BLaER1 treated with 17β-estradiol and CSF1 and Interleukin-3, amounts not matched to agents 10 nM and 100 nM (cell line): ENCODE measurements at regions not wholly inside any gene's neighbourhood (a gene's known extent, or its start where the extent isn't known, plus 50 kb on each side); places are given as distances from the start of the nearest gene placed in this dataset.

Experiments
- H3K27ac ChIP-seq, 11 experiments: shearing (Covaris generic); formaldehyde crosslinking; 2 replicates each; pipeline ENCODE4 v1.8.1; 2022
- H3K27me3 ChIP-seq, 11 experiments: shearing (Covaris generic); formaldehyde crosslinking; 2 replicates each; pipeline ENCODE4 v1.8.1; 2022
- H3K36me3 ChIP-seq, 11 experiments: shearing (Covaris generic); formaldehyde crosslinking; 2 replicates each; pipeline ENCODE4 v1.8.1; 2022
- H3K4me1 ChIP-seq, 10 experiments: shearing (Covaris generic); formaldehyde crosslinking; 2 replicates each; pipeline ENCODE4 v1.8.1; 2022
- H3K4me2 ChIP-seq, 11 experiments: shearing (Covaris generic); formaldehyde crosslinking; 2 replicates each; pipeline ENCODE4 v1.8.1; 2022
- H3K4me3 ChIP-seq, 10 experiments: shearing (Covaris generic); formaldehyde crosslinking; 2 replicates each; pipeline ENCODE4 v1.8.1; 2022
- H3K9ac ChIP-seq, 11 experiments: shearing (Covaris generic); formaldehyde crosslinking; 2 replicates each; pipeline ENCODE4 v1.8.1; 2022
- H3K9me3 ChIP-seq, 11 experiments: shearing (Covaris generic); formaldehyde crosslinking; replicated peaks in 1 of 11; 2 replicates each; pipeline ENCODE4 v1.8.1; 2022
- H4K20me1 ChIP-seq, 11 experiments: shearing (Covaris generic); formaldehyde crosslinking; 2 replicates each; pipeline ENCODE4 v1.8.1; 2022
- Cebpa-rat ChIP-seq, 11 experiments: shearing (Covaris generic); IDR thresholded peaks; 2 replicates each; pipeline ENCODE4 v1.8.1; 2022

GRCh38 chr12:48263617-48264016 is 60.5 kb upstream of the OR10AD1 start:
- H3K4me1 ChIP-seq: peaks cover 0 to 20% (median 0%) of the 10 kb centered on the region in 10 experiments; a peak in 3 of 20 replicates
- no peaks in the 10 kb centered on the region for H3K36me3 ChIP-seq
- H3K9me3 ChIP-seq: no peaks in the 10 kb centered on the region
- no peak overlapping the region for H3K9ac ChIP-seq
- TF ChIP-seq Cebpa-rat (IDR thresholded peaks at IDR 0.05): no peak
- peak overlapping the region in 2 of 11 experiments; percentile 4 to 36; a peak in 2 of 22 replicates for H3K4me2 ChIP-seq
- H3K4me3 ChIP-seq: no peak overlapping the region
- H3K27me3 ChIP-seq: no peaks in the 10 kb centered on the region
- H3K27ac ChIP-seq: peak overlapping the region in 2 of 11 experiments; percentile 3 to 51; a peak in 2 of 22 replicates
- H4K20me1 ChIP-seq: no peaks in the 10 kb centered on the region

GRCh38 chr12:48261773-48262172 is 58.7 kb upstream of the OR10AD1 start:
- H4K20me1 ChIP-seq: no peaks in the 10 kb centered on the region
- H3K27me3 ChIP-seq: no peaks in the 10 kb centered on the region
- no peak for TF ChIP-seq Cebpa-rat (IDR thresholded peaks at IDR 0.05)
- no peak overlapping the region for H3K9ac ChIP-seq
- H3K4me3 ChIP-seq: no peak overlapping the region
- H3K4me2 ChIP-seq: no peak overlapping the region
- H3K4me1 ChIP-seq: peaks cover 0 to 18% (median 0%) of the 10 kb centered on the region in 10 experiments; a peak in 3 of 20 replicates
- H3K9me3 ChIP-seq: no peaks in the 10 kb centered on the region
- H3K36me3 ChIP-seq: no peaks in the 10 kb centered on the region
- H3K27ac ChIP-seq: no peak overlapping the region
